HepG2 (cell line): ENCODE measurements at regions not wholly inside any gene's neighbourhood (a gene's known extent, or its start where the extent isn't known, plus 50 kb on each side); places are given as distances from the start of the nearest gene placed in this dataset.

Source experiments
- ARHGAP35 ChIP-seq: sonication (generic); formaldehyde crosslinking; IDR thresholded peaks from 2 replicates; pipeline ENCODE4 v1.9.0; 2022; ENCODE audit warnings: mild to moderate bottlenecking, inconsistent platforms, moderate library complexity, missing genetic modification reagents, borderline replicate concordance
- CAMTA2 ChIP-seq: sonication (generic); formaldehyde crosslinking; IDR thresholded peaks from 2 replicates; pipeline ENCODE4 v1.4.0; 2020; ENCODE audit warnings: mild to moderate bottlenecking, missing genetic modification reagents, borderline replicate concordance
- HNF4G ChIP-seq, 2 experiments: sonication (generic) in 1 of 2; formaldehyde crosslinking in 1 of 2; IDR thresholded peaks; 2 replicates each; pipeline versions ENCODE4 v1.4.0 to v1.6.1; 2011 to 2020; ENCODE audit warnings: borderline replicate concordance in 2 of 2, low read depth in 2 of 2, mild to moderate bottlenecking in 2 of 2, low read length in 1 of 2, missing genetic modification reagents in 1 of 2, moderate library complexity in 1 of 2
- HNRNPL ChIP-seq: fragments of 200-400 bp; formaldehyde crosslinking; IDR thresholded peaks from 2 replicates; pipeline ENCODE4 v1.6.1; 2017; ENCODE audit warnings: mild to moderate bottlenecking, low read depth, low read length
- HOXA5 ChIP-seq: sonication (generic); formaldehyde crosslinking; IDR thresholded peaks from 2 replicates; pipeline ENCODE4 v1.4.0; 2020; ENCODE audit warnings: missing genetic modification reagents
- PAXIP1 ChIP-seq: sonication (generic); formaldehyde crosslinking; conservative IDR thresholded peaks from 2 replicates; pipeline ENCODE4 v1.4.0; 2020; ENCODE audit warnings: mild to moderate bottlenecking, missing genetic modification reagents, moderate library complexity
- TF ChIP-seq, protein P1 (sequence below): sonication (generic); formaldehyde crosslinking; IDR thresholded peaks from 2 replicates; pipeline ENCODE4 v1.4.0; 2020; ENCODE audit warnings: mild to moderate bottlenecking, missing genetic modification reagents
- TF ChIP-seq, protein P2 (sequence below): sonication (generic); formaldehyde crosslinking; conservative IDR thresholded peaks from 2 replicates; pipeline ENCODE4 v1.4.0; 2020; ENCODE audit warnings: missing genetic modification reagents

- TF ChIP-seq PAXIP1 (CRISPR knock-in tag) (no peak), HOXA5 (CRISPR knock-in tag) (no peak), HNF4G (IDR thresholded peaks at IDR 0.05; ENCODE audit: borderline replicate concordance, low read depth, low read length) (no peak), HNF4G (CRISPR knock-in tag; IDR thresholded peaks at IDR 0.05; ENCODE audit: borderline replicate concordance, low read depth) (no peak), CAMTA2 (CRISPR knock-in tag) (no peak), ARHGAP35 (CRISPR knock-in tag) (no peak), HNRNPL (no peak)
- TF ChIP-seq, protein P1, sequence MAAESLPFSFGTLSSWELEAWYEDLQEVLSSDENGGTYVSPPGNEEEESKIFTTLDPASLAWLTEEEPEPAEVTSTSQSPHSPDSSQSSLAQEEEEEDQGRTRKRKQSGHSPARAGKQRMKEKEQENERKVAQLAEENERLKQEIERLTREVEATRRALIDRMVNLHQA (CRISPR knock-in tag) = no peak
- TF ChIP-seq, protein P2, sequence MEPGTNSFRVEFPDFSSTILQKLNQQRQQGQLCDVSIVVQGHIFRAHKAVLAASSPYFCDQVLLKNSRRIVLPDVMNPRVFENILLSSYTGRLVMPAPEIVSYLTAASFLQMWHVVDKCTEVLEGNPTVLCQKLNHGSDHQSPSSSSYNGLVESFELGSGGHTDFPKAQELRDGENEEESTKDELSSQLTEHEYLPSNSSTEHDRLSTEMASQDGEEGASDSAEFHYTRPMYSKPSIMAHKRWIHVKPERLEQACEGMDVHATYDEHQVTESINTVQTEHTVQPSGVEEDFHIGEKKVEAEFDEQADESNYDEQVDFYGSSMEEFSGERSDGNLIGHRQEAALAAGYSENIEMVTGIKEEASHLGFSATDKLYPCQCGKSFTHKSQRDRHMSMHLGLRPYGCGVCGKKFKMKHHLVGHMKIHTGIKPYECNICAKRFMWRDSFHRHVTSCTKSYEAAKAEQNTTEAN (CRISPR knock-in tag) = no peak
Measured at GRCh38 chr18:57901825-57902589, 98.9 kb upstream of the ATP8B1 start (continued).
